Upper lobe of right lung (tissue), 1 donor: ENCODE measurements at regions not wholly inside any gene's neighbourhood (a gene's known extent, or its start where the extent isn't known, plus 50 kb on each side); places are given as distances from the start of the nearest gene placed in this dataset.
A peak's percentile ranks its signal among the peaks of the same experiment; 100 is the strongest.

Source experiments
- ATAC-seq: fragments of 200-7000 bp; cut with Tn5 transposase; one replicate; pipeline ENCODE4 v1.9.1; 2020; ENCODE audit warnings: mild to moderate bottlenecking, moderate library complexity
- DNase-seq: peaks from one replicate; pipeline ENCODE4 v3.0.0-alpha.2; 2020
- H3K27ac ChIP-seq: fragments of 200-600 bp; one replicate; pipeline ENCODE4 v1.8.0; 2022
- H3K27me3 ChIP-seq: fragments of 200-600 bp; one replicate; pipeline ENCODE4 v1.8.0; 2022; ENCODE audit warnings: mild to moderate bottlenecking
- H3K36me3 ChIP-seq: fragments of 200-600 bp; one replicate; pipeline ENCODE4 v1.8.0; 2022
- H3K4me1 ChIP-seq: fragments of 200-600 bp; one replicate; pipeline ENCODE4 v1.8.0; 2022
- H3K4me3 ChIP-seq: fragments of 200-600 bp; one replicate; pipeline ENCODE4 v1.8.0; 2022; ENCODE audit warnings: mild to moderate bottlenecking
- H3K9me3 ChIP-seq: fragments of 200-600 bp; one replicate; pipeline ENCODE4 v1.8.0; 2022
- CTCF ChIP-seq: fragments of 200-600 bp; IDR thresholded peaks from one replicate; pipeline ENCODE4 v1.8.0; 2022; ENCODE audit warnings: antibody characterized with exemption
- intact Hi-C: fragments of 100-400 bp; cut with DNase I; formaldehyde crosslinking; loops from one replicate; pipeline ENCODE4 v1.11.0; 2022
- donor health status: DM: no; HTN: yes; CAD: no; lungs with severe emphysema.

GRCh38 chr2:160791884-160792283 lies 298.3 kb upstream of the RBMS1 start:
- no peak for DNase-seq
- intact Hi-C loops, result no loop called here
- TF ChIP-seq CTCF, result no peak

GRCh38 chr2:160792837-160793236 lies 299.2 kb upstream of the RBMS1 start:
- H3K4me1 ChIP-seq, result no peaks in the 10 kb centered on the region
- no peak for DNase-seq
- no peak overlapping the region for H3K4me3 ChIP-seq
- peak; percentile 61 for ATAC-seq
- intact Hi-C loops, result no loop called here
- no peak for TF ChIP-seq CTCF
- H3K27me3 ChIP-seq, result no peaks in the 10 kb centered on the region
- H3K36me3 ChIP-seq, result no peaks in the 10 kb centered on the region
- H3K27ac ChIP-seq, result no peak overlapping the region
- H3K9me3 ChIP-seq, result no peaks in the 10 kb centered on the region

More at GRCh38 chr2:160791884-160792283, 298.3 kb upstream of the RBMS1 start:
- Histone ChIP-seq H3K4me3 (no peak overlapping the region), H3K27me3 (no peaks in the 10 kb centered on the region), H3K4me1 (no peaks in the 10 kb centered on the region), H3K36me3 (no peaks in the 10 kb centered on the region), H3K27ac (no peak overlapping the region), H3K9me3 (no peaks in the 10 kb centered on the region)
- ATAC-seq, result no peak

GRCh38 chr2:160794926-160795325 lies 301.3 kb upstream of the RBMS1 start:
- Histone ChIP-seq H3K36me3 (no peaks in the 10 kb centered on the region), H3K4me3 (no peak overlapping the region), H3K9me3 (no peaks in the 10 kb centered on the region), H3K27me3 (no peaks in the 10 kb centered on the region), H3K27ac (no peak overlapping the region), H3K4me1 (no peaks in the 10 kb centered on the region)
- ATAC-seq, result no peak
- intact Hi-C loops, result no loop called here
- TF ChIP-seq CTCF, result no peak
- DNase-seq, result no peak

- Histone ChIP-seq H3K27ac (no peak overlapping the region), H3K27me3 (no peaks in the 10 kb centered on the region), H3K36me3 (no peaks in the 10 kb centered on the region), H3K4me1 (no peaks in the 10 kb centered on the region), H3K4me3 (no peak overlapping the region), H3K9me3 (no peaks in the 10 kb centered on the region)
- intact Hi-C loops, result no loop called here
- DNase-seq (no peak), ATAC-seq (no peak)
- no peak for TF ChIP-seq CTCF
Observed at GRCh38 chr2:160803881-160804280, 310.3 kb upstream of the RBMS1 start.

GRCh38 chr2:160810406-160810805 lies 316.8 kb upstream of the RBMS1 start:
- no peak for TF ChIP-seq CTCF
- DNase-seq, result no peak
- H3K4me1 ChIP-seq, result no peaks in the 10 kb centered on the region
- H3K36me3 ChIP-seq, result no peaks in the 10 kb centered on the region
- H3K27ac ChIP-seq, result no peak overlapping the region
- intact Hi-C loops, result no loop called here
- ATAC-seq, result no peak
- H3K4me3 ChIP-seq, result no peak overlapping the region
- no peaks in the 10 kb centered on the region for H3K9me3 ChIP-seq
- no peaks in the 10 kb centered on the region for H3K27me3 ChIP-seq

GRCh38 chr2:160812830-160813505 lies 319.4 kb upstream of the RBMS1 start:
- DNase-seq, result no peak
- no peaks in the 10 kb centered on the region for H3K27me3 ChIP-seq
- H3K4me3 ChIP-seq, result no peak overlapping the region
- H3K9me3 ChIP-seq, result no peaks in the 10 kb centered on the region
- H3K27ac ChIP-seq, result no peak overlapping the region
- H3K36me3 ChIP-seq, result no peaks in the 10 kb centered on the region
- peak; percentile 29 for ATAC-seq
- no peaks in the 10 kb centered on the region for H3K4me1 ChIP-seq
- intact Hi-C loops, result no loop called here
- TF ChIP-seq CTCF, result no peak
